ENCODE measurements at regions not wholly inside any gene's neighbourhood (a gene's known extent, or its start where the extent isn't known, plus 50 kb on each side); places are given as distances from the start of the nearest gene placed in this dataset.
A peak's percentile ranks its signal among the peaks of the same experiment; 100 is the strongest.

DNA sequence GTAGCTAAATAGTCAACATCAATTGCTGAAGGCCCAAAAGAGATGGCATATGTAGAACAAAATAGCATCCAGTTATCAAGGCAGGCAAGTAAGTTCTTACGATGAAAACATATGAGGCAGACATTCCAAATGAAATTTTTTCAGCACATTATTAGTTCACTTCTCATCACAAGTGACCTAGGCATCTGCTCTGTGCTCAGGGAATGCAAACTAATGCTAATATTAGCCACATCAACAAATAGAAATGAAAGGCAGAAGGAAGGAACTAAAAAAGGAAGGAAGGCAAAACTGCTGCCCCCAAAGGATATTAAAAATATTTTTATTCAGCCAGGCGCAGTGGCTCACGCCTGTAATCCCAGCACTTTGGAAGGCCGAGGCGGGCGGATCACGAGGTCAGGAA lies 51.2 kb upstream of the ROCK1 start:
- TF ChIP-seq EZH2 (IDR thresholded peaks at IDR 0.05; ENCODE audit: insufficient read depth, poor library complexity, severe bottlenecking) (no peak), EZH2phosphoT487 (IDR thresholded peaks at IDR 0.05; ENCODE audit: insufficient read depth, low read depth) (no peak)
- no peaks in the 10 kb centered on the region for H3K9me2 ChIP-seq (ENCODE audit: insufficient read depth)
- H3K27me3 ChIP-seq (replicated peaks; ENCODE audit: insufficient read depth) = no peaks in the 10 kb centered on the region
- no peaks in the 10 kb centered on the region for H3K79me2 ChIP-seq (ENCODE audit: insufficient read depth)
- peaks cover 18% of the 10 kb centered on the region for H3K4me1 ChIP-seq (ENCODE audit: insufficient read depth)
- no peak for DNase-seq
- no peak overlapping the region for H3K4me2 ChIP-seq (ENCODE audit: unreplicated experiment)
- no peak overlapping the region for H2AFZ ChIP-seq
- no peak overlapping the region for H3K4me3 ChIP-seq
- H3K9me3 ChIP-seq (ENCODE audit: low read depth) = no peaks in the 10 kb centered on the region
- no peaks in the 10 kb centered on the region for H3K36me3 ChIP-seq (ENCODE audit: low read depth)
- no peaks in the 10 kb centered on the region for H4K20me1 ChIP-seq (ENCODE audit: insufficient read depth)
- H3F3A ChIP-seq (ENCODE audit: insufficient read depth) = peaks cover 18% of the 10 kb centered on the region
- WGBS, 2 experiments (ENCODE audit: low coverage in 1 of 2, low lambda C conversion rate in 2 of 2, missing lambda C conversion rate in 2 of 2) = 97 to 98% methylated on average over 7 of the region's 7 CpGs
- in situ Hi-C loops (cut with MboI) = no loop called here
- H3K9ac ChIP-seq = no peak overlapping the region
- no peak overlapping the region for H3K27ac ChIP-seq

DNA sequence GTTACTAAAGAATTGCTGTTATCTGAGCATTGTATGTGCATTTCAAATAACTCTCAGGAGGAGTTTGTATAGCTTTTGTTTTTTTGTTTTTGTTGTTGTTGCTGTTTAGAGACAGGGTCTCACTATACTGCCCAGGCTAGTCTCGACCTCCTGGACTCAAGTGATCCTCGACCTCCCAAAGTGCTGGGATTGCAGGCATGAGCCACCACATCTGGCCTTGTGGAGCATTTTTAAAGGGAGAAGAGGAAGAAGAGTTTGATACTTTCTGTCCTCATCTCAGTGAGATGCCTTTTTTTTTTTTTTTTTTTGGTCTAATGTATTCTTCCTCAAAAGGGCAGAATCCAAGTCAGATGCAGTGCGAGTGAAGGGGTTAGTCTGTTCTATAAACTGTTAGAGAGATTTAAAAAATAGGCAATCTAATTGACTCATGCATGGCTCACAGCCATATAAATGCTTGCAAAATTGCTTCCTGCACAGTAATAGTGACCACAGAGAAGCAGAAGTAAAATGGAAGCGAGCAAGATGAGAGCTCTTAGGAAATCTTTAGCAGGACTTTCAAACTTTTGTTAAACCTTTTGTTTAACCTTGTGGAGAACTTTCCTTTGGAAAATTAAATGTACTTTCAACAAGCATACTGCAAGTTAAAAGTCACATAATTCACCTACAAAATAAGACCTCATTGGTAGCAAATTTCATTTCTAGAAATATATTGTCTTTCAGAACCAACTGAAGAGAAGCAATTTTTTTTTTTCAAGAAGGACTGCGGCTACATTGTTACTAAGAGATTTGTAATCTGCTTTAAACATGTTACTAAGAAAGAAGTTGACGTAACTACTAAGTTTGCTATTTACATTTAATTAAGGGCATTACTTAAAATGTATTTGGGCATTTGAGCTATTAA lies 52.3 kb upstream of the ROCK1 start:
- Histone ChIP-seq H3K9me3 (ENCODE audit: low read depth) (no peaks in the 10 kb centered on the region), H3K4me2 (ENCODE audit: unreplicated experiment) (peak overlapping the region; percentile 93), H3F3A (ENCODE audit: insufficient read depth) (peaks cover 18% of the 10 kb centered on the region), H3K4me1 (ENCODE audit: insufficient read depth) (peaks cover 18% of the 10 kb centered on the region), H3K79me2 (ENCODE audit: insufficient read depth) (no peaks in the 10 kb centered on the region), H3K9ac (peak overlapping the region; percentile 83), H3K36me3 (ENCODE audit: low read depth) (no peaks in the 10 kb centered on the region), H2AFZ (peak overlapping the region; percentile 86), H3K27me3 (replicated peaks; ENCODE audit: insufficient read depth) (no peaks in the 10 kb centered on the region), H3K4me3 (peak overlapping the region; percentile 67), H4K20me1 (ENCODE audit: insufficient read depth) (no peaks in the 10 kb centered on the region), H3K9me2 (ENCODE audit: insufficient read depth) (no peaks in the 10 kb centered on the region), H3K27ac (peak overlapping the region; percentile 97)
- 1 to 3% methylated on average over 6 of the region's 6 CpGs for WGBS, 2 experiments (ENCODE audit: low coverage in 1 of 2, low lambda C conversion rate in 2 of 2, missing lambda C conversion rate in 2 of 2)
- peak; percentile 93 for DNase-seq
- in situ Hi-C loops (cut with MboI) = no loop called here
- no peak for TF ChIP-seq EZH2 (IDR thresholded peaks at IDR 0.05; ENCODE audit: insufficient read depth, poor library complexity, severe bottlenecking)
- TF ChIP-seq EZH2phosphoT487 (IDR thresholded peaks at IDR 0.05; ENCODE audit: insufficient read depth, low read depth) = no peak

DNA sequence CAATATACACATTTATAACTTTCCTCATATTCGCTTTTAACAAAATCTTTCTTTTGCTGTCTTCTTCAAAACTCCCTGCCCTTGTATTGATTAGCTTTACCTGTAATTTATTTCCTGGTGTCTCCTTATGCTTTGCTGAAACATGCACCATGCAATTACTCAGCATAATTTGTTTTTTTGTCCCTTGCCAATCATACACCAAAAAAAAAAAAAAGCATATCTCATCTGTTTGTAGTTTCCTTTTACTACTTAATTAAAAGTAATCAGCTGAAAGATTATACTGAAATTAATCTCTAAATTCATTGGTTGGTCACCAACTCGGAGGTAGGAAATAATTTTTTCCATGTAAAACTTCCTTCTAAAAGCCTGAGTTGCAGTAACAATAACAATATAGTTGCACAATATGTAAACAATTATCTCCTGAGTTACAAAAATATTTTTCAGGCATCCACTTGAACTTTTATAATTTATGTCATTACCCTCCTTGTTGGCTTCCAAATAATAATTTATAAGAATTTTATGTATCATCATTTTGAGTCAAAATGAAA lies 53.0 kb upstream of the ROCK1 start:
- in situ Hi-C loops (cut with MboI) = no loop called here
- no peaks in the 10 kb centered on the region for H3K9me3 ChIP-seq (ENCODE audit: low read depth)
- WGBS, 2 experiments (ENCODE audit: low coverage in 1 of 2, low lambda C conversion rate in 2 of 2, missing lambda C conversion rate in 2 of 2) = 21 to 31% methylated on average over 2 of the region's 2 CpGs
- peak overlapping the region; percentile 86 for H2AFZ ChIP-seq
- no peaks in the 10 kb centered on the region for H3K9me2 ChIP-seq (ENCODE audit: insufficient read depth)
- peak; percentile 45 for DNase-seq
- peak overlapping the region; percentile 67 for H3K4me3 ChIP-seq
- H3K79me2 ChIP-seq (ENCODE audit: insufficient read depth) = no peaks in the 10 kb centered on the region
- peak overlapping the region; percentile 97 for H3K27ac ChIP-seq
- H4K20me1 ChIP-seq (ENCODE audit: insufficient read depth) = no peaks in the 10 kb centered on the region
- TF ChIP-seq EZH2phosphoT487 (IDR thresholded peaks at IDR 0.05; ENCODE audit: insufficient read depth, low read depth) (no peak), EZH2 (IDR thresholded peaks at IDR 0.05; ENCODE audit: insufficient read depth, poor library complexity, severe bottlenecking) (no peak)
- peaks cover 18% of the 10 kb centered on the region for H3F3A ChIP-seq (ENCODE audit: insufficient read depth)
- H3K4me2 ChIP-seq (ENCODE audit: unreplicated experiment) = peak overlapping the region; percentile 93
- no peaks in the 10 kb centered on the region for H3K27me3 ChIP-seq (replicated peaks; ENCODE audit: insufficient read depth)
- no peaks in the 10 kb centered on the region for H3K36me3 ChIP-seq (ENCODE audit: low read depth)
- peak overlapping the region; percentile 83 for H3K9ac ChIP-seq
- H3K4me1 ChIP-seq (ENCODE audit: insufficient read depth) = peaks cover 18% of the 10 kb centered on the region

DNA sequence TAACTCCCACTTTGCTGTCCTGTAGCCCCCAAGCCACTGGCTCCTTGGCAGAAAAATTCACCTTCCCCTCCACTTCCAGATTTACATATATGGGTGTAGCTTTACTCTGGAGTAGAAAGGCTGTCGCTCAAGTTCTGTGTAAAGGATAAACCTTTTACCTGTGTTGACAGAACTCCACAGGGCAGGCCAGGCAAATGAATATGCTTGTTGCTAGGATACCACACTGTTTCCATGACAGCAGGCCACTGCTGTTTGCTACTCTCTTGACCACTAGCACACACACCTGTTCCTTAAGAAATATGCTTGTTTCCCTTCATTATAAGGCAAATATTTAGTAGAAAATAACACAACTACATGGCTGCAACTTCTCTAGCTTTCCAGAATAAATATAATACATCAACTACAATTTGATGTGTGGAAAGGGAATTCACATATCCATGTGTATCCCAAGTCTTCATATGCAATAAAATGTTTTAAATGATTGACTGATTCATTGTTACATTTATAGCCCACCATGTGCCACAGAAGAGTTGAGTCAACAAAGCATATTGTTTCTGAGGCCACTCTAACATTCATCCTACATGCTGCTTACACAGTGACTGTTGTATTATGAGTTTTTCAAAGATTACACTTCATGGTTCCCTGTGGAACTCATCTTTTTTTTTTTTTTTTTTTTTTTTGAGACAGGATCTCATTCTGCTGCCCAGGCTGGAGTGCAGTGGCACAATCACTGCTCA lies 56.2 kb upstream of the ROCK1 start:
- in situ Hi-C loops (cut with MboI) = no loop called here
- DNase-seq = no peak
- H3K9me2 ChIP-seq (ENCODE audit: insufficient read depth) = no peaks in the 10 kb centered on the region

More for the DNA sequence above, 56.2 kb upstream of the ROCK1 start:
- Histone ChIP-seq H3K79me2 (ENCODE audit: insufficient read depth) (no peaks in the 10 kb centered on the region), H2AFZ (no peak overlapping the region), H3K9ac (no peak overlapping the region), H3K9me3 (ENCODE audit: low read depth) (no peaks in the 10 kb centered on the region), H3F3A (ENCODE audit: insufficient read depth) (peaks cover 18% of the 10 kb centered on the region), H3K36me3 (ENCODE audit: low read depth) (no peaks in the 10 kb centered on the region), H4K20me1 (ENCODE audit: insufficient read depth) (no peaks in the 10 kb centered on the region), H3K4me3 (no peak overlapping the region), H3K4me2 (ENCODE audit: unreplicated experiment) (no peak overlapping the region), H3K27ac (no peak overlapping the region), H3K4me1 (ENCODE audit: insufficient read depth) (peaks cover 18% of the 10 kb centered on the region), H3K27me3 (replicated peaks; ENCODE audit: insufficient read depth) (no peaks in the 10 kb centered on the region)
- no peak for TF ChIP-seq EZH2phosphoT487 (IDR thresholded peaks at IDR 0.05; ENCODE audit: insufficient read depth, low read depth)
- no peak for TF ChIP-seq EZH2 (IDR thresholded peaks at IDR 0.05; ENCODE audit: insufficient read depth, poor library complexity, severe bottlenecking)
- 28 to 39% methylated on average over 1 of the region's 1 CpG for WGBS, 2 experiments (ENCODE audit: low coverage in 1 of 2, low lambda C conversion rate in 2 of 2, missing lambda C conversion rate in 2 of 2)

All from GM23248 (cell line).